GM10266 (cell line): ENCODE measurements at regions not wholly inside any gene's neighbourhood (a gene's known extent, or its start where the extent isn't known, plus 50 kb on each side); places are given as distances from the start of the nearest gene placed in this dataset.

Experiments used
- DNase-seq: peaks from one replicate; pipeline ENCODE4 v3.0.0; 2012; ENCODE audit errors: extremely low spot score
- CTCF ChIP-seq: IDR thresholded peaks from 2 replicates; pipeline ENCODE4 v1.5.1; 2012; ENCODE audit warnings: mild to moderate bottlenecking, low read depth; ENCODE audit not compliant: control insufficient read depth, insufficient read depth; ENCODE audit errors: missing control alignments

GRCh38 chr1:106984801-106985200 lies 71.7 kb upstream of the PRMT6 start:
- no peak for DNase-seq
- no peak for TF ChIP-seq CTCF

- DNase-seq, result no peak
- TF ChIP-seq CTCF, result no peak
Observed at GRCh38 chr1:106986603-106987002, 69.9 kb upstream of the PRMT6 start.

- no peak for TF ChIP-seq CTCF
- peak; percentile 18 for DNase-seq
Observed at GRCh38 chr1:106995970-106996369, 60.5 kb upstream of the PRMT6 start.

GRCh38 chr1:106998431-106999002 lies 58.0 kb upstream of the PRMT6 start:
- no peak for DNase-seq
- no peak for TF ChIP-seq CTCF

GRCh38 chr1:107000902-107001301 lies 55.6 kb upstream of the PRMT6 start:
- no peak for TF ChIP-seq CTCF

GRCh38 chr1:107003972-107004371 lies 52.5 kb upstream of the PRMT6 start:
- TF ChIP-seq CTCF, result no peak
- DNase-seq, result no peak

More at GRCh38 chr1:107000902-107001301, 55.6 kb upstream of the PRMT6 start:
- no peak for DNase-seq

- DNase-seq, result no peak
- TF ChIP-seq CTCF, result no peak
Observed at GRCh38 chr1:107004421-107004820, 52.1 kb upstream of the PRMT6 start.
